ENCODE measurements at regions not wholly inside any gene's neighbourhood (a gene's known extent, or its start where the extent isn't known, plus 50 kb on each side); places are given as distances from the start of the nearest gene placed in this dataset.

DNA sequence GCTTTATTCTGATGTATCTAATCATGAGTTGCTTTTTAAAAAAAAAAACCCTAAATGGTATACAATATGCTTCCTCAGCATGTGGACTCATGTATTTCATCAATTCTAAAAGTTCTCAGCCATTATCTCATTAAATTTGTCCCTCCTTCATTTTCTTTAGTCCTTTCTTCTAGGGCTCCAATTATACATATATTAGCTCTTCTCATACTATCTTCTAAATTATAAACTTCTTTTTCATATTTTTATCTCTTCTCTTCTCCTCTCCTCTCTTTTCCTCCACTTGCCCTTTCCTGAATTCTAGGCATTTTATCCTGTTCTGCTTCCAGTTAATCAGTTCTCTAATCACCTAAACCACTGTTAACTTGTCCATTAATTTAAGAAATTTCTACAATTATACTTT, 55.0 kb upstream of the IL33 start:
- H3K4me1 ChIP-seq: no peaks in the 10 kb centered on the region
- intact Hi-C loops (cut with DNase I): no loop called here
- H3K27ac ChIP-seq: no peak overlapping the region
- H3K4me3 ChIP-seq: no peak overlapping the region
- H3K9me3 ChIP-seq: peaks cover 0 to 22% (median 12%) of the 10 kb centered on the region in 3 donors
- H3K27me3 ChIP-seq: no peaks in the 10 kb centered on the region
- TF ChIP-seq, protein P1, sequence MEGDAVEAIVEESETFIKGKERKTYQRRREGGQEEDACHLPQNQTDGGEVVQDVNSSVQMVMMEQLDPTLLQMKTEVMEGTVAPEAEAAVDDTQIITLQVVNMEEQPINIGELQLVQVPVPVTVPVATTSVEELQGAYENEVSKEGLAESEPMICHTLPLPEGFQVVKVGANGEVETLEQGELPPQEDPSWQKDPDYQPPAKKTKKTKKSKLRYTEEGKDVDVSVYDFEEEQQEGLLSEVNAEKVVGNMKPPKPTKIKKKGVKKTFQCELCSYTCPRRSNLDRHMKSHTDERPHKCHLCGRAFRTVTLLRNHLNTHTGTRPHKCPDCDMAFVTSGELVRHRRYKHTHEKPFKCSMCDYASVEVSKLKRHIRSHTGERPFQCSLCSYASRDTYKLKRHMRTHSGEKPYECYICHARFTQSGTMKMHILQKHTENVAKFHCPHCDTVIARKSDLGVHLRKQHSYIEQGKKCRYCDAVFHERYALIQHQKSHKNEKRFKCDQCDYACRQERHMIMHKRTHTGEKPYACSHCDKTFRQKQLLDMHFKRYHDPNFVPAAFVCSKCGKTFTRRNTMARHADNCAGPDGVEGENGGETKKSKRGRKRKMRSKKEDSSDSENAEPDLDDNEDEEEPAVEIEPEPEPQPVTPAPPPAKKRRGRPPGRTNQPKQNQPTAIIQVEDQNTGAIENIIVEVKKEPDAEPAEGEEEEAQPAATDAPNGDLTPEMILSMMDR (IDR thresholded peaks at IDR 0.05): no peak
- TF ChIP-seq POLR2A (IDR thresholded peaks at IDR 0.05): no peak
- H3K36me3 ChIP-seq: no peaks in the 10 kb centered on the region
- no peak for DNase-seq

- DNase-seq: no peak
- Histone ChIP-seq H3K27ac (no peak overlapping the region), H3K36me3 (no peaks in the 10 kb centered on the region), H3K4me1 (no peaks in the 10 kb centered on the region), H3K9me3 (no peaks in the 10 kb centered on the region), H3K4me3 (no peak overlapping the region), H3K27me3 (no peaks in the 10 kb centered on the region)
- WGBS, 2 donors: 50 to 57% methylated on average over 2 of the region's 2 CpGs
- intact Hi-C loops (cut with DNase I): no loop called here
- TF ChIP-seq, protein P1 (IDR thresholded peaks at IDR 0.05): no peak
- TF ChIP-seq POLR2A (IDR thresholded peaks at IDR 0.05): no peak
Observed at GRCh38 chr9:6153425-6153824, 62.2 kb upstream of the IL33 start.

DNA sequence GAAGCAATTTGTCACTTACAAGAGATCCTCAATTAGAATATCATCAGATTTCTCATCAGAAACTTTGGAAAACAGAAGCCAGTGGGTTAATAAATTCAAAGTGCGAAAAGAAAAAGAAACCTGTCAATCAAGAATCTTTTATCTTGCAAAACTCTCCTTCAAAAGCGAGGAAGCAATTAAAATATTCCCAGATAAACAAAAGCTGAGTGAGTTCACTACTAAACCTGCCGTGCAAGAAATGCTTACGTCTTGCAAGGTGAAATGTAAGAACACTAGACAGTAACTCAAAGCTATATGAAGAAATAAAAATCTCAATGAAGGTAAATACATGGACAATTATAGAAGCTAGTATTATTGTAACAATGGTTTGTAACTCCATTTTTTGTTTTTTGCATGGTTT, 62.8 kb upstream of the IL33 start:
- DNase-seq: no peak
- no peak overlapping the region for H3K4me3 ChIP-seq
- H3K36me3 ChIP-seq: no peaks in the 10 kb centered on the region
- H3K27me3 ChIP-seq: no peaks in the 10 kb centered on the region
- 35 to 60% methylated on average over 4 of the region's 4 CpGs for WGBS, 2 donors
- no peaks in the 10 kb centered on the region for H3K9me3 ChIP-seq
- TF ChIP-seq POLR2A (IDR thresholded peaks at IDR 0.05): no peak
- TF ChIP-seq, protein P1 (IDR thresholded peaks at IDR 0.05): no peak
- H3K27ac ChIP-seq: no peak overlapping the region
- intact Hi-C loops (cut with DNase I): no loop called here
- H3K4me1 ChIP-seq: no peaks in the 10 kb centered on the region

DNA sequence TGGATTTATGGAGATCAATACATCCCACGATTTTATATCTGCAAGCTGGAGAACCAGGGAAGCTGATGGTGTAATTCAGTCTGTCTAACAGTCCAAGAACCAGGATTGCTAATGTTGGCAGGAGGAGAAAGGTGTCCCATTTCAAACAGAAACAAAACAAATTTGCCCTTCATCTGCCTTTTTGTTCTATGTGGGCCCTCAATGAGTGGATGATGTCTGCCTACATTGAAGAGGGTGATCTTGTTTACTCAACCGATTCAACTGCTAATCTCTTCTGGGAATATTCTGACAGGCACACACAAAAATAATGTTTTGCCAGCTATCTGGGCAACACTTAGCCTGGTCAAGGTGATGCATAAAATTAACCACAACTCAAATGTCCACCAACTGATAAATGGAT, 65.1 kb upstream of the IL33 start:
- Histone ChIP-seq H3K27me3 (no peaks in the 10 kb centered on the region), H3K27ac (no peak overlapping the region), H3K9me3 (no peaks in the 10 kb centered on the region), H3K36me3 (no peaks in the 10 kb centered on the region), H3K4me1 (no peaks in the 10 kb centered on the region), H3K4me3 (no peak overlapping the region)
- intact Hi-C loops (cut with DNase I): no loop called here
- DNase-seq: no peak
- 70 to 77% methylated on average over 2 of the region's 2 CpGs for WGBS, 2 donors
- TF ChIP-seq, protein P1 (IDR thresholded peaks at IDR 0.05): no peak
- TF ChIP-seq POLR2A (IDR thresholded peaks at IDR 0.05): no peak

DNA sequence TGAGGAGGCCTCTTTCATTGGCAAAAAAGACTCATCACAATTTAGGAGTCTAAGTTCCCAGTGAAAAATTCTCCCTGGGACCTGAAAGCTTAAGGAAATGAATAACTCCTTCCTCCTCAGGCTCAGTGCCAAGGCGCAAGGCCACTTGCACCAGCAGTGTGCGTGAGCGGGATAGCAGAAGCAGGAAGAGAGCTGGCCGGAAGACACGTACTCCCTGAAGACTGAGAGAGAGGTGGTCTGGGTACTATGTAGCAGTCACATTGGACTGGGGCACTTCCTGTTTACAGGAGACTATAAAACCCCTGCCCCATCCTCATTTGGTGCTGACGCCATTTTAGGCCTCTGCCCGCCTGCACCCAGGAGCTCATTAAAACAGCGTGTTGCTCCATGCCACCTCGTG, 66.3 kb upstream of the IL33 start:
- WGBS, 2 donors: 63 to 86% methylated on average over 6 to 9 of the region's 9 CpGs
- no peak for DNase-seq

More for the DNA sequence above, 66.3 kb upstream of the IL33 start:
- H3K27ac ChIP-seq: no peak overlapping the region
- H3K4me1 ChIP-seq: no peaks in the 10 kb centered on the region
- H3K27me3 ChIP-seq: no peaks in the 10 kb centered on the region
- H3K9me3 ChIP-seq: no peaks in the 10 kb centered on the region
- TF ChIP-seq, protein P1 (IDR thresholded peaks at IDR 0.05): no peak
- no peak for TF ChIP-seq POLR2A (IDR thresholded peaks at IDR 0.05)
- intact Hi-C loops (cut with DNase I): no loop called here
- H3K4me3 ChIP-seq: no peak overlapping the region
- no peaks in the 10 kb centered on the region for H3K36me3 ChIP-seq
